Activated gamma-delta T cell treated with anti-CD3 and anti-CD28 coated beads, Interleukin-2, amount 50 U/mL, for 16 hours (primary cell): ENCODE measurements at regions not wholly inside any gene's neighbourhood (a gene's known extent, or its start where the extent isn't known, plus 50 kb on each side); places are given as distances from the start of the nearest gene placed in this dataset.
"Not testable (repeated sequence)": the region's sequence is repeated elsewhere in the genome, so short reads cannot be mapped to it uniquely, and the experiment has no call there.

Source experiments
- DNase-seq: peaks from one replicate; pipeline ENCODE4 v3.0.0-alpha.2; 2020; ENCODE audit warnings: low read depth

DNA sequence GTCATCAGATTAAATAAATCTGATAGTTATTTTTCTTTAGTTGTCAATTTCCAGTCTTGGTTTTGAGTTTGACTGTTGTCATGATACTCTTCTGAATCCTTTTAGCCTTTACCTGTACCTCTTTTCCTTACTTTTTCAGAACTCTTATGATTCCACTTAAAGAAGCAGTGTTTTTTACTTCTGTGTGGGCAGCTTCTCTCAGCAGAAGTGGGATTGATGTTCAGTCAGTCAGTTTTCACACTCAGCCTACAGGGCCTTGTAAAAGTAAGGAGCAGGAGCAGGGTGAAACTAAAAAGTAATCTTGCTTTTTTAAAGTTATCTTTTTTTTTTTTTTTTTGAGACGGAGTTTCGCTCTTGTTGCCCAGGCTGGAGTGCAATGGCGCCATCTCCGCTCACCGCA lies 75.1 kb downstream of the HAUS1 start:
- no peak for DNase-seq

DNA sequence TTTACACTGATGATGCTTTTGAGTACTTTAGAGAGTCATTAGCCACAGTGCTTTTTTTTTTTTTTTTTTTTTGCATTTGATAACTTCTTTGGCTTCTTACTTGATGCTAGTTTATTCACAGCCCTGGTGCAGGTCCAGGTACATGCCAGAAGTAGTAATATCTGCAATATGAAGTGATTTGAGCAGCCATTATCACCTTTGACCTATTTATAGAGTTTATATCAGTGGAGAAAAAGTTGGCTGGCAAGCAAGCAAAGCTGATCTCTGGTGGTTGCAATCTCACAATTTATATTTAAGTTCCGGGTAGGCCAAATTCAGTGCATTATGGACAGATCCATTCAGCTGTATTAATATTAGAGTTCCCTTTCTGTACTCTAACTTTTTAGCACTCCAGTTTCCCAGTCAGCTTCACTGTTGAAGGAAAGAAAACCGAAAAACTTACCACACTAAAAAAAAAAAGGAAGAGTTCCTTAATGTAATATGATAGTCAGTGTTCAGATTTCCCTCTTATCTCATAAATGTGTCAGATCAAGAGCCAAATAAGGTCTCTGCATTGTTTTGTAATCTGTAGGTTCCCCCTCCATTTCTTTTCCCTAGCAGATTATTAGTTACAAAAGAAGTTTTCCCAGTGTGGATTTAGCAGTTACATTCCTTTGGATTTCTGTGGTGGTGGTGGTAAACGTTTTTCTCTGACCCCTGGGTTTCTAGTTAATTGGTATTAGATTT lies 78.6 kb downstream of the HAUS1 start:
- DNase-seq: no peak

DNA sequence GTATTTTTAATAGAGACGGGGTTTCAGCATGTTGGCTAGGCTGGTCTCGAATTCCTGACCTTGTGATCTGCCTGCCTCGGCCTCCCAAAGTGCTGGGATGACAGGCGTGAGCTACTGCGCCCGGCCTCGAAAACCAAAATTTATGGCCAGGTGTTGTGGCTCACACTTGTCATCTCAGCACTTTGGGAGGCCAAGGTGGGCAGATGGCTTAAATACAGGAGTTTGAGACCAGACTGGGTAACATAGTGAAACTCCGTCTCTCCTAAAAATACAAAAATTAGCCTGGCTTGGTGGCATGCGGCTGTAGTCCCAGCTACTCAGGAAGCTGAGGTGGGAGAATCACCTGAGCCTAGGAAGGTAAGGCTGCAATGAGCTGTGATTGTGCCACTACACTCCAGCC lies 80.1 kb downstream of the HAUS1 start:
- not testable (repeated sequence) for DNase-seq

DNA sequence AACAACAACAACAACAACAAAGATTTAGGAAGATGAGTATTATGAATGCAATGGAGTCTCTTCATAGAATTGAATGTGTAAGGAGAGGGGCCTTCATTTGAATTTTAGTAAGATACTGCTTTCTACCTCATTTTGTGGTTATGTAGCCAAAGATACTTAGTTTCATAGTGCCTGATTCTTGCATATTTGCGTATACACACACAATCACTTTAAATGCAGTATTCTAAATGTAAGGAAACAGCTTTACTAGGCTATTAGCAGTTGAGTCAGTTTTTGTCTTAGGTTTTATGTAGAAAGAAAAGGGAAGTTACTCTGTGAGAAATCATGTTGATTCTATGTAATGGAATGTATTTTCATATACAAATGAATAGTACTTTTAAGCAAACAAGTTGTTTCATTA lies 80.5 kb downstream of the HAUS1 start:
- DNase-seq: no peak

DNA sequence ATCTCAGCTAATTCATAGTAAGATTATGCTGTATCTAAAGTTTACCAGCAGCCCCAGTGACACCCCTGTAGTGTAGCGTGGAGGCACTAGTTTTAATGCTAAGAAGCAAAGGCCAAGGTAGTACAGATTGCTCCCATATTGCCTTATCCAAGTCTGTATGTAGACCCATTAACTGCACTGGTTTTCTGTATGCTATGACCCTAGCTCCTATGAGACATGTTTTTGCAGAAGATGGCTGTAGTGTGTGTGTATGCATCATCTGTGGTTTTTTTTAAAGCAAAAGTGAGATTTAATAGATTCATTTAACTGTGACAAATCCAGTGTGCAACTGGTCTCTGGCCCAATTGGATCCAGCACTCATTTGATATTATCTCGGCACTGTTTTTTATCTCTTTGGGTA lies 86.5 kb downstream of the HAUS1 start:
- no peak for DNase-seq

DNA sequence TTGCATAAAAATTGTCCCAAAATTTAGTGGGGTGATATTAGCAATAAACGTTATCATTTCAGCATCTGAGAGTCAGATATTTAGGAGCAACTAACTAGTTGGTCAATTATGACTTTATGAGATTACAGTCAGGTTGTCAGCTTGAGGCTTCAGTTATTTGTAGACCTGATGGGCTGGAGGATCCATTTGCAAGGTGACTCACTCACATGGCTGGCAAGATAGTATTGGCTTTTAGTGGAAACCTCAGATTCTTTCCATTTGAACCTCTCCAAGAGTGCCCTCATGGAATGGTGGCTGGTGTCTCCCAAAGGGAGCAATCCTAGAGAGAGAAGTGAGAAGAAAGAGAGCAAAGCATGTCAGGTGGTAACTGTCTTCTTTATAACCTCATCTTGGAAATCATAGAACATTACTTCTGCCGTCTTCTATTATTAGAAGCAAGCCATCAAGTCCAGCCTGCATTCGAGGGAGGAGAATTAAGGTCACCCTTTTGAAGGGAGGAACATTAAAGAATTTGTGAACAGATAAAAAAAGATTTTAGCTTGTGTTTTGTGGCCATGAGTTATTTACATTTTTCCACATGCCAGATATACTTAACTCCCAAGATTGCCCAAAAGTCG lies 92.5 kb downstream of the HAUS1 start:
- DNase-seq: no peak

DNA sequence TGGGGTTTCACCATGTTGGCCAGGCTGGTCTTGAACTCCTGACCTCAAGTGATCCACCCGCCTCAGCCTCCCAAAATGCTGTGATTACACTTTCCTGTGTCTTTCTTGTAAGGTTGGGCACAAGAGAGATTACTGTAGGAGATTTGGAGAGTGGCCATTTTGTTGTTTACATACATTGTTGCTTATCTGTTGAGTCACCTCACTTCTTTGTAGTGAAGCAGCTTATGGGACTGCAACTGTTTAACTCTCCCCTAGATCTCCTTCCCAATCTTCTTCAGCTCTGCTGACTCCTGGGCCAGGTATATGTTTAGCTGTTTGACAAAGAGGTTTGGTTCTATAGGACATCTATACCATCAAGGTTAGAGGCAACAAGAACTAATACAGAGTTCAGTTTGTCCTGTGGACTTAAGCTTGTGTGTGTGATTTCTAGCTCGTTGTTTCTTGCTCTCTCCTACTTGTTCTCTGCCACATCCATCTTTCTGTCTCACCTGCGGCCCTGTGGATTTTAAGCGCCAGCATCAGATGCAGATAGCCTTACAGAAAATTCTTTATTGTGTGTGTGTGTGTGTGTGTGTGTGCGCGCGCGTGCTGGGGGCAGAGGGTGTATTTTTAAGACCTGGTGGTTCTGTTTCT lies 95.4 kb downstream of the HAUS1 start:
- no peak for DNase-seq

DNA sequence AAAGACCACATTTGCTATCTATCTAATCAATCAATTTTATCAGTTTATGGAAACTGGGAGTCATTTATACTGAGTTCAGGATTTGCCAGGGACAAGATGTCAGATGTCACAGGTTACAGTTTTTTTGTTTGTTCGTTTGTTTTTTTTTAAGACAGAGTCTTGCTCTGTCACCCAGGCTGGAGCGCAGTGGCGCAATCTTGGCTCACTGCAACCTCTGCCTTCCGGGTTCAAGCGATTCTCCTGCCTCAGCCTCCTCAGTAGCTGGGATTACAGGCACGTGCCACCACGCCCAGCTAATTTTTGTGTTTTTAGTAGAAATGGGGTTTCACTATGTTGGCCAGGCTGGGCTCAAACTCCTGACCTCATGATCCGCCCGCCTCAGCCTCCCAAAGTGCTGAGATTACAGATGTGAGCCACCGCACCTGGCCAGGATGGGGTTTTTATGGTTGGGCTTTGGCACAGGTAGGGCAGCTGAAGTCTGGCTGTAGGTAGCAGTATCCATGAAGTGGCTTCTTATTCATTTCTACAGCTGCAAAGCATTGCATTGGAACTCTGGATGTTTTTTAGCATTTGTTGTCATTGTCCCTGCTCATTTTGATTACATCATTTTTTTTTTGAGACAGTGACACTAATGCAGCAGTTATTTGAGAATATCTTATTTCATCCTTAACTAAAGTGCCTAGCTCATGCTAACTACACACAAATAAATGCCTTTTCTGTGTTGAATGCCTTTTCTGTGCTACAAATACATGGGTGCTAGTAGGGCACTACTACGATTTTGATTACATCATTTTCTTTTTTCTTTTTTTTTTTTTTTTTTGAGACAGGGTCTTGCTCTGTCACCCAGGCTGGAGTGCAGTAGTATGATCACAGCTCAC lies 96.2 kb downstream of the HAUS1 start:
- not testable (repeated sequence) for DNase-seq

DNA sequence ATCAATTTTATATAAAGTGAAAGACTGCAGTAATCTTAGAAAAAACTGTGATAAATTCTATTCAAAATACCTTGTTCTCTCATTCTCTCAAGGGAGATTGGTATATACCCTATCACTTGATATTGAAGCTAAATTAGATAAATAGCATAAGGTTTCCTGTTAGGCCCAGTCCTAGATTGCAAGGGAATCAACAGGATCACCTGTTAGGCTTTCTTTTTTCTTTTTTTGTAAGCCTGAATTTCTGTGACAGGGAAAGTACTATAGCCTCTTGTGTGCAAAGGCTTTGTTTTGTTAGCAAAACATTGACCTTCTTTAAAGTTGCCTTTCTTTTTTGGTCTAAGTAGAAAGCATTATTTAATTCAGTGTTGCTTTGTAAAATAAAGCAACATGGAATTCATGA lies 100.0 kb downstream of the HAUS1 start:
- no peak for DNase-seq

DNA sequence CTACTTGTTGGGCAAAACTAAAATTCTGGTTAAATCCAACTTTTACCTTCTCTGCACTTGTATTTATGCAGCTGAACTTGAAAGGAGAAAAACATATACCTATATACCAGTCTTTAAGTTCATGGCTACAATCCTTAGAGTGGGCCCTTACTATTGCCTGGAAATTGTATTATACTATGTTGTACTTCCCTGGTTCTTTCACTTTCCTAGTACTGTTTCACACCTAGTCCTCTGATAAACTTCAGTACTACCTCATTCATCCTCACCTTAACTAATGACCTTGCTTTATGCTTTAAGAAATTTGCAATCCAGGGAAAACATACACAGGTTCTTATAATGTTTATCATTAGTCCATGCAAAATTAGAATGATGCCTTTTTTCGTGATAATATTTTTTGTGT lies 103.8 kb downstream of the HAUS1 start:
- DNase-seq: no peak

DNA sequence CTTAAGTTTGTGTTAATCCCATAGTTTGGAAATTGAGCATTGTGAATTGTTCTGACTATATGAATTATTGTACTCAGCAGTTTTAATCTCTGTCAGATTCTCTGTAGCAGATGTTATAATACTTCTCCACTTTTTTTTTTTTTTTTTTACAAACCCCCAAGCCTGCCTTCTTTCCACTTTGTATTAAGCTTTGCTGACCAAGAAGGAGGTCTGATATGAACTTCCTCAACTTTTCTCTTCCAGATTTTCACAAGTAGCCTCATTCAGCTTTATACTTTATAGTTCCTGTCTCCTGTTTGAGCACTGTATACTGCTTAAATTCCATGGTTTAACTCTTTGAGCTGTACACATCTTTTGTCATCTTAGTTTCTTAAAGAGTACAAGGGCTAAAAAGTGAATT lies 105.0 kb downstream of the HAUS1 start:
- DNase-seq: no peak

DNA sequence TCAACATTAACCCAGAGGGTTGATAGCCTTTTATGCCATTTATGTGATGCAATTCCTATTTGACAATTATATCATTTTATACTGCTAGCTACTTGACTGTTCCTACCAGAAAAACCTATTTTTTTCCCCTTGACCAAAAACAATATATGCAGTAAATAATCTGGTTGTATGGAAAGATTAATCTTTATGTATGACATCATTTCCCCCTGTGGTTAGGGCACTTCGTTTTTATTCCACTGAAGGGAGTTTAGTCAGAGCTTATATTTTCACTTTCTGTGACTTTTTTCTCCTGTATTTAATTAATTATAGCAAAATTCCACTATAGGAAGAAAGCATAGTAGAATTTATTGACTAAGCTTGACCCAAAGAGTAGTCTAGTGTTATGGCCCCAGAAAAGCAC lies 107.6 kb downstream of the HAUS1 start:
- no peak for DNase-seq

DNA sequence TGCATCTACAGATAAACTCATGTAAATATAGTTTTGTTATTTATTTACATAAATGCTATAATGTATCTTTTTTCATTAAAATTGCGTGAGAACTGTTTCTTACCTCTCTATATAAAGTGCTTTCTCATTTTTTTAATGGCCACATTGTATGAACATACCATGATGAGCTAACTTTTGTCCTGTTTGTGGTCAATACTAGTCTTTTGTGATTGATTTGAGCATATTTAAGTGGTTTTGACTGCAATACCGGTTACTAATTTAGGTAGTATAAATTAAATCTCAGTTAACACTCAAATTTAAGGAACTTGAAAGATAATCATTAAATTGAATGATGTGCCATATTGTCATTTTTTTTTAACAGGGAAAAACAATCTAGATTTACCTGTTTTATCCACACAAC lies 108.2 kb downstream of the HAUS1 start:
- no peak for DNase-seq

DNA sequence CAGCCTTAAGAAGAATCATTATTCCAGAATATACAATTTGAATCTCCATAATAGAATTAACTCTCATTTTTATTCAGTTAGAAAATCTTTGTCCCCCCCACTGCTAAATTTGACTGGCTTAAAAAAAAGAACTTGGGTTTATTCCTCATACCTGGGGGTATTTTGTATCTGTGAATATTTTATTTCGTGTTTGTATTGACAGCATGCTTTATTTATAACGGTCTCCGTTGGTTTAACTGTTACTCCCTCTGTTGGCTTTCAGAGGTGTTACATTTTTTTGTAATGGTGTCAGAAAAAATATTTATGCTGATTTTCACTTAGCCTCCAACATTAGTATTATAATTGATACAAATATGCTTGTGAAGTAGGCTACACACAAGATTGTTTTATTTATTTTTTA lies 109.1 kb downstream of the HAUS1 start:
- no peak for DNase-seq

DNA sequence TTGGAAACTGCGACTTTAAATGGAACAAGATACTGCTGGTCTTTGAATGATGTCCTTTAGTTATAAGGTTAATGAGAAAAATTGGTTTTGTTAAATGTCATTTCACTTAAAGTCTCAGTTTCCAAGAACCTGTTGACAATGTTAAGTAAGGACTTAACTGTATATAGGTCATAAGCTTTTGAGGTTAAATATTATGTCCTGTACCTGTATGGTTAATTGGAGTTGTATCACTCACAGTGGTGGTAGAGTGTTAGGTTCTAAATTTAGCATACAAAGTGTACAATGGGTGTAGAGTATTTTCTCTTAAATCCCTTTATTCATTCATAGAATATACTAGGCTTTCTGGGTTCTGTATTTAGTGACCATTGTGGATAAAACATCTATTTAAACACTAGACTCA lies 110.2 kb downstream of the HAUS1 start:
- DNase-seq: no peak

DNA sequence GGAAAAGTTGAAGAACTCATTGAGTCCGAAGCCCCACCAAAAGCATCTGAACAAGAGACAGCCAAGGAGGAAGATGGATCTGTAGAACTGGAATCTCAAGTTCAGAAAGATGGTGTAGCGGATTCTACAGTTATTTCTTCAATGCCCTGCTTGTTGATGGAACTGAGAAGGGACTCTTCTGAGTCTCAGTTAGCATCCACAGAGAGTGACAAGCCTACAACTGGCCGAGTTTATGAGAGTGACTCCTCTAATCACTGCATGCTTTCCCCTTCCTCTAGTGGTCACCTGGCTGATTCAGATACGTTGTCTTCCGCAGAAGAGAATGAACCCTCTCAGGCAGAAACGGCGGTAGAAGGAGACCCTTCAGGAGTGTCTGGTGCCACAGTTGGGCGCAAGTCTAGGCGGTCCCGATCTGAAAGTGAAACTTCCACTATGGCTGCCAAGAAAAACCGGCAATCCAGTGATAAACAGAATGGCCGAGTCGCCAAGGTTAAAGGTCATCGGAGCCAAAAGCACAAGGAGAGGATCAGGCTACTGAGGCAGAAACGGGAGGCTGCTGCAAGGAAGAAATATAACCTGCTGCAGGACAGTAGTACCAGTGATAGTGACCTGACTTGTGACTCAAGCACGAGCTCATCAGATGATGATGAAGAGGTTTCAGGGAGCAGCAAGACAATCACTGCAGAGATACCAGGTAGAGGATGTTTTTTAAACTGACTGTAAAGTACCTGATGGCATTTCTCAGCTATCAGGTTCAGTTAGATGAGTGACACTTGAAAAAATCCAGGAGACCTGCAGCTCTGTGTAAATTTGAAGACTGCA lies 111.9 kb downstream of the HAUS1 start:
- no peak for DNase-seq

DNA sequence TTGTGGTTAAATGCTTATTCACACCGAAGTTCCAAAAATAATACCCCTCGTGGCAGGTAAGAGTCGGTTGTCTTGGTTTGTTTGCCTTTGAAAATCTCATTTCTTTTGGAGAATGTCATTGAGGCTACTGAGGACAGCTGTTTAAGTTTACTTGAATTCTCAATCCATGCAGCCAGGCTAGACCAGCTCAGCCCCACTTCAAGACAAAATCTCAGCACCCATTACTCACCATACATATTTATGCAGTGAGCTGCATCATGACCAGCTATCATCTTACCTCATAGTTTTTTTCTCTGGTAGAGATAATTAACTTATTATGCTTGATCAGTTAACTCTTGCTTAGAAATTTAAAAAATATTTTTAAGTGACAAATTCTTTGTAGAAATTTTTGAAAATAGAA lies 115.9 kb downstream of the HAUS1 start:
- no peak for DNase-seq

DNA sequence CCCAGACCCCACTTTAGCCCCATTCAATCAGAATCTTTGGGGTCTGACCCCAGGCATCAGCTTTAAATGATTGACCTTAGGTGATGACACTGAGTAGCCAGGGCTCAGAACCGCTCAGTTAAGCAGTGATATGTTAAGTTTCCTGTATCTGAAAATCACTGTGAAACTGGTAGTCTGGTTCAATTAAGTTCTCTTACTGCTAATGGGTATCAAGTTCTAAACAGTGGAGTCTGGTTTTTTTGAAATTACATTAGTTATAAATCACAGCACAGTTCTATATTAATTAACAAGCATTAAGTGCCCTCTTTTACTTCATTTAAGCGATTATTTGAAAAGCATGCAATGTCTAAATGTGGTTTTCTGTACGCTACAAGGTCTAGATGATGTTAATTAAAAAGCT lies 117.9 kb downstream of the HAUS1 start:
- DNase-seq: no peak

DNA sequence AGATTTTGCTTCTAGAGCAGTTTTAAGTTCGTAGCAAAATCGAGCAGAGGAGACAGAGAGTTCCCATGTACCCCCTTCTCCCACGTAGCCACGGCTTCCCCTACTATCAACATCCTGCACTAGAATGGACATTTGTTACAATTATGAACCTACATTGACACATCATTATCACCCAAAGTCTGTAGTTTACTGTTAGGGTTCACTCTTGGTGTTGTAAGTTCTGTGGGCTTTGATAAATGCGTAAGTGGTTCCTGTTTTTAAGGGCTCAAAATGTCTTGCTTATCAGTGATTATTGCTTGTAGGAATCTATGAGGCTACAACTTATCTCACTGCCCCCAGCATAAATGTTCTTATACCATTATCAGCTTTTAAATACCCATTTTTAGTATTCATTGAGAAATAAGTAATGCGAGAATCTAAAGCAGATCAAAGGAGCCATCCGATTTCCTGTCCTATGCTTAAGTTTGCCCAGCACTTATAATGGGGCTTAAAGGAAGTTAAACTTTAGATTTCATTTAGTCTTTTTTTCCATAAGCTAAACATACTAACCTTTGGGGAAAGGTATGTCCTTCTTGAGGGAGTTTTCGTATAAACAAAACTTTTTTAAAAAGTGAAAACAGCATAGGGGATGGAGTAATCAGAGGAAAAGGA lies 118.7 kb downstream of the HAUS1 start:
- DNase-seq: no peak

DNA sequence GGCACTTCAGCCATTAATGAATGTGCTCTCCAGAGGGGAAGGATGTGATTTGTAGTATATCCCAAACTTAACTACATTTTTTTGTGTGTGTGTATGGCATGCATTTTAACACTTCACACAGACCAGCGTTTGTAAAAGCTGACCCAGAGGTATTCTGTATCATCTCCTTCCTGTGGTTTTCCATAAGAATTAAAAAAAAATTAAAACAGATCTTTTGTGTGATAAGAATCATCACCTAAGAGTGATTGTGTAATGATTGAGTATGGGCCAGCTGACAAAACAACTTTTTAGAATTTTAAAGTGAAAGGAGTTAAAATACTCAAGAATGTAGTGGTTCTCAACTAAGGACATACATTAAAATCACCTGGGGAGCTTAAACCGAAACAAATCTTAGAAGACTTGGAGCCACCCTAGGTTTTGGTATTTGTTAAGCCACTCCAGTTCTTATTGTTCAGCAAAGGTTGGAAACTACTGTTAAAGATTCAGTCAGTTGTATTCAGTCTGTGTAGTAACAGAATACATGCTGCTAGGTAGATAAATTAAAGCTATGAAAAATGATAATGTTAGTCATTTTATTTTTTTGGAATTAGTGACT lies 120.1 kb downstream of the HAUS1 start:
- no peak for DNase-seq

DNA sequence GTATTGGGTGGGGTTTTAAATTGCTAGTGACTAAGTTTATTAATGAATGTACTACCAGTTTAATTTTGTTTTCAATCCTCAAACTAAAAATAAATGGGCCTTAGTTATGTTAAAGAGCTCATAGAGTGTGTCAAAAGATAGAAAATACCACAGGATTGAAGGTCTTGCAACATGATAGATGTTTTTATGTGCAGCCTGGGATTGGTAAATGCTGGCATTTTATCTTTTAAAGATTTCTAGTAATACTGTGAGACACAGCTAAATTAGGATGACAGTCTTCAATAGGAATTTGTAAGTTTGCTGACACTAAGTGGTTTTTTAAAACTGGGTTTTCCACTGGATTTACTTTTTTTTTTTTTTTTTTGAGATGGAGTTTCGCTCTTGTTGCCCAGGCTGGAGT lies 122.3 kb downstream of the HAUS1 start:
- no peak for DNase-seq
